HG03432 (cell line): ENCODE measurements at regions not wholly inside any gene's neighbourhood (a gene's known extent, or its start where the extent isn't known, plus 50 kb on each side); places are given as distances from the start of the nearest gene placed in this dataset.
"Not testable (repeated sequence)": the region's sequence is repeated elsewhere in the genome, so short reads cannot be mapped to it uniquely, and the experiment has no call there.

Experiments used
- ATAC-seq: cut with Tn5 transposase; IDR thresholded peaks from one replicate; pipeline ENCODE4 v1.9.1; 2021; ENCODE audit warnings: mild to moderate bottlenecking, moderate library complexity; ENCODE audit not compliant: unreplicated experiment

- ATAC-seq = no peak
Measured at GRCh38 chrY:19644889-19645638, 99.5 kb downstream of the KDM5D start.

- peak; percentile 71 for ATAC-seq
Measured at GRCh38 chrY:19637651-19638347, 106.7 kb downstream of the KDM5D start.

GRCh38 chrY:19628926-19629325, 115.6 kb downstream of the KDM5D start:
- ATAC-seq = no peak

GRCh38 chrY:19622392-19622791, 122.1 kb downstream of the KDM5D start:
- no peak for ATAC-seq

GRCh38 chrY:19621756-19622155, 122.8 kb downstream of the KDM5D start:
- ATAC-seq = no peak

- ATAC-seq = no peak
Measured at GRCh38 chrY:19601113-19601512, 143.4 kb downstream of the KDM5D start.

GRCh38 chrY:19600711-19601110, 143.8 kb downstream of the KDM5D start:
- peak; percentile 88 for ATAC-seq

- no peak for ATAC-seq
Measured at GRCh38 chrY:19590235-19590634, 154.3 kb downstream of the KDM5D start.

- no peak for ATAC-seq
Measured at GRCh38 chrY:19589664-19590063, 154.9 kb downstream of the KDM5D start.

GRCh38 chrY:19587311-19587710, 157.2 kb downstream of the KDM5D start:
- ATAC-seq = no peak

- ATAC-seq = not testable (repeated sequence)
Measured at GRCh38 chrY:19580990-19581389, 163.5 kb downstream of the KDM5D start.

GRCh38 chrY:19578281-19578874, 166.1 kb downstream of the KDM5D start:
- ATAC-seq = no peak

GRCh38 chrY:19577250-19577649, 167.3 kb downstream of the KDM5D start:
- ATAC-seq = no peak

GRCh38 chrY:19574939-19575338, 169.6 kb downstream of the KDM5D start:
- peak; percentile 33 for ATAC-seq

GRCh38 chrY:19573646-19574045, 170.9 kb downstream of the KDM5D start:
- no peak for ATAC-seq

GRCh38 chrY:19570999-19571398, 173.5 kb downstream of the KDM5D start:
- peak; percentile 59 for ATAC-seq

- peak; percentile 1 for ATAC-seq
Measured at GRCh38 chrY:19567943-19568342, 176.6 kb downstream of the KDM5D start.

GRCh38 chrY:19567051-19567921, 177.2 kb downstream of the KDM5D start:
- ATAC-seq = peak; percentile 76

GRCh38 chrY:19559161-19559560, 185.4 kb downstream of the KDM5D start:
- no peak for ATAC-seq

- ATAC-seq = no peak
Measured at GRCh38 chrY:19549671-19550466, 194.7 kb downstream of the KDM5D start.
